ENCODE measurements at regions not wholly inside any gene's neighbourhood (a gene's known extent, or its start where the extent isn't known, plus 50 kb on each side); places are given as distances from the start of the nearest gene placed in this dataset.

DNA sequence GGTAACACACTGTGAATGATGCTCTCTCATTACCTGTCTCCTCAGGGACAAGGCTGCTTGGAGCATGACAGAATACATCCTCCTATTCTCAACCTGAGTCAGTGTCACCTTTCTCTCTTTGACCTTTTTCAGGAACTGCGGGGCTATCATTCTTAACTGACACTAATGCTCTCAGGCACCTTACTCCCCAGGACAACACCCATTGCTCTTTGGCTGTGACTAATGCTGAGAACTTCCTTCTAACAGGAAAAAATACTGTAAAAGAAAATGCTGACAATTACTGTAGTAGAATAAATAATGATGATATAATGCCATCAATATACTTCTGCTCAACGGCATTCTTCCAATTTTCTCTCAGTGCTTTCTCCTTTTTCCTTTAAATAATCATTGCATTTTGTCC is 2082.7 kb upstream of the RAG2 start:
- TF ChIP-seq POLR2A (IDR thresholded peaks at IDR 0.05) (no peak), POLR2AphosphoS5 (IDR thresholded peaks at IDR 0.05) (no peak)
